Nephron progenitor cell (in vitro differentiated cells): ENCODE measurements at regions not wholly inside any gene's neighbourhood (a gene's known extent, or its start where the extent isn't known, plus 50 kb on each side); places are given as distances from the start of the nearest gene placed in this dataset.

Source experiments
- DNase-seq: peaks from one replicate; pipeline ENCODE4 v3.0.0; 2021
- H3K27ac Mint-ChIP-seq: 2 replicates; pipeline ENCODE4 v1.8.0; 2021; ENCODE audit warnings: mild to moderate bottlenecking, moderate library complexity, mixed read lengths
- H3K27me3 Mint-ChIP-seq: 2 replicates; pipeline ENCODE4 v1.8.0; 2021; ENCODE audit warnings: mild to moderate bottlenecking, low read depth, mixed read lengths; ENCODE audit not compliant: poor library complexity
- H3K36me3 Mint-ChIP-seq: 2 replicates; pipeline ENCODE4 v1.8.0; 2021; ENCODE audit warnings: low read depth, mixed read lengths
- H3K4me1 Mint-ChIP-seq: 2 replicates; pipeline ENCODE4 v1.8.0; 2021; ENCODE audit warnings: mixed read lengths
- H3K4me3 Mint-ChIP-seq: 2 replicates; pipeline ENCODE4 v1.8.0; 2021; ENCODE audit warnings: mild to moderate bottlenecking, moderate library complexity, mixed read lengths
- H3K9me3 Mint-ChIP-seq: 2 replicates; pipeline ENCODE4 v1.8.0; 2021; ENCODE audit warnings: mild to moderate bottlenecking, moderate library complexity, mixed read lengths
- TF ChIP-seq, protein P1 (sequence below): fragments of 200-600 bp; sonication (generic); IDR thresholded peaks from 2 replicates; pipeline ENCODE4 v1.5.0; 2021; ENCODE audit warnings: antibody characterized with exemption

DNA sequence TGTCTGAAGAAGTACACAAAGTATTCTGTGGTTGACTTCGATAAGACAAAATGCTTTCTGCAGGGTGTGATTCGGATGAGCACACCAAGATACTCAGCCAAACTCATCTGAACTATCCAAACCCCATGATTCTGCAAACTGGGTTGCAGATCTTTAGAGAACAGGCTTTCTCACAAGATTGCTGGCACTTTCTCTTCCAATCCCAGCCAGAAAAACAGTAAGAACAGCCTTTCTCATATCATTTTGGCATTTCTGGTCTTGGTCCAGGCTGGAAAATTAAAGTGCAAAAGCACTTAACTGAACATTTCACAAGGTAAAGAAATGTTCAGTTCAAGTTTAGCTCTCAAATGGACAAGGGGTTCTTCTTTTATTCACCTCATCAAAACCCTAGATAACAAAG is 269.1 kb downstream of the NR2F1-AS1 start:
- H3K36me3 Mint-ChIP-seq: peaks cover 23% of the 10 kb centered on the region
- TF ChIP-seq, protein P1, sequence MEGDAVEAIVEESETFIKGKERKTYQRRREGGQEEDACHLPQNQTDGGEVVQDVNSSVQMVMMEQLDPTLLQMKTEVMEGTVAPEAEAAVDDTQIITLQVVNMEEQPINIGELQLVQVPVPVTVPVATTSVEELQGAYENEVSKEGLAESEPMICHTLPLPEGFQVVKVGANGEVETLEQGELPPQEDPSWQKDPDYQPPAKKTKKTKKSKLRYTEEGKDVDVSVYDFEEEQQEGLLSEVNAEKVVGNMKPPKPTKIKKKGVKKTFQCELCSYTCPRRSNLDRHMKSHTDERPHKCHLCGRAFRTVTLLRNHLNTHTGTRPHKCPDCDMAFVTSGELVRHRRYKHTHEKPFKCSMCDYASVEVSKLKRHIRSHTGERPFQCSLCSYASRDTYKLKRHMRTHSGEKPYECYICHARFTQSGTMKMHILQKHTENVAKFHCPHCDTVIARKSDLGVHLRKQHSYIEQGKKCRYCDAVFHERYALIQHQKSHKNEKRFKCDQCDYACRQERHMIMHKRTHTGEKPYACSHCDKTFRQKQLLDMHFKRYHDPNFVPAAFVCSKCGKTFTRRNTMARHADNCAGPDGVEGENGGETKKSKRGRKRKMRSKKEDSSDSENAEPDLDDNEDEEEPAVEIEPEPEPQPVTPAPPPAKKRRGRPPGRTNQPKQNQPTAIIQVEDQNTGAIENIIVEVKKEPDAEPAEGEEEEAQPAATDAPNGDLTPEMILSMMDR: no peak
- DNase-seq: no peak
- H3K4me3 Mint-ChIP-seq: no peak overlapping the region
- H3K27ac Mint-ChIP-seq: no peak overlapping the region
- peaks cover 35% of the 10 kb centered on the region for H3K9me3 Mint-ChIP-seq
- H3K27me3 Mint-ChIP-seq: peaks cover 4% of the 10 kb centered on the region
- no peaks in the 10 kb centered on the region for H3K4me1 Mint-ChIP-seq

DNA sequence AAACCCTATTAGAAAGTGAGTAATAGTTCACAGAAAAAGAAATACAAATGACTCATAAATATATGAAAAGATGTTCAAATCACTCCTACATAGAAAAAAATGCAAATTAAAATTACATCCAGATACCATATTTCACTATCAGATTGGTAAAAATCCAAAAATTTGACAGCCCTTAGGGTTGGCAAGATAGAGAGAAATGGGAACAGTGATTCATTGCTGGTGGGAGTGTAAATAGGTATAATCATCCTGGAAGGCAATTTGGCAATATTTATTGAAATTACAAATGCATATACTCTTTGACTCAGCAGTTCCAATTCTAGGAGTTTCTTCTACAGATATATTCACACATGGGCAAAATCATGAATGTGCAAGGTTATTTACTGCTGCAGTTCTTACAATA is 273.5 kb downstream of the NR2F1-AS1 start:
- Mint-ChIP-seq H3K27ac (no peak overlapping the region), H3K4me3 (no peak overlapping the region), H3K36me3 (peaks cover under 1% of the 10 kb centered on the region), H3K9me3 (peaks cover 2% of the 10 kb centered on the region), H3K27me3 (no peaks in the 10 kb centered on the region), H3K4me1 (peaks cover 39% of the 10 kb centered on the region)
- TF ChIP-seq, protein P1: no peak
- no peak for DNase-seq

DNA sequence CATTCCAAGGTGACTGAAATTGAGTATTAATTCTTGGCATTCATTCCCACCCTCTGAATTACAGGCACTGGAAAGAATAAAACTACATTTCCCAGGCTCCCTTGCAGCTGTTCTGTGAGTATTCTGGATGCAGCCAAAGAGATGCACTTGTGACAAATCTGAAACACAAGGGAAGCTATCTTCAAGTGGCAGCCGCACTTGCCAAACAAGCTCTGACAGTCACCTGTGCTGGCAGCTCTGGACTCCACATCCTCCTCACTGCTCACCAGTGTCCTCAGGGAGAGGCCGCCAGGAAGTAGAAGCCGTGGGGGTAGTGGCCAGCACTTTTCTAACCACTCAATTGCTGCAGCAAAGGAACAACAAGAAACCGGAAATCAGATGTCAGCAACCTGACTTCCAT is 275.0 kb downstream of the NR2F1-AS1 start:
- H3K4me3 Mint-ChIP-seq: peak overlapping the region; percentile 41
- no peaks in the 10 kb centered on the region for H3K27me3 Mint-ChIP-seq
- peaks cover 55% of the 10 kb centered on the region for H3K4me1 Mint-ChIP-seq
- no peak overlapping the region for H3K27ac Mint-ChIP-seq
- peak; percentile 3 for DNase-seq
- no peaks in the 10 kb centered on the region for H3K9me3 Mint-ChIP-seq
- no peaks in the 10 kb centered on the region for H3K36me3 Mint-ChIP-seq
- TF ChIP-seq, protein P1: no peak

DNA sequence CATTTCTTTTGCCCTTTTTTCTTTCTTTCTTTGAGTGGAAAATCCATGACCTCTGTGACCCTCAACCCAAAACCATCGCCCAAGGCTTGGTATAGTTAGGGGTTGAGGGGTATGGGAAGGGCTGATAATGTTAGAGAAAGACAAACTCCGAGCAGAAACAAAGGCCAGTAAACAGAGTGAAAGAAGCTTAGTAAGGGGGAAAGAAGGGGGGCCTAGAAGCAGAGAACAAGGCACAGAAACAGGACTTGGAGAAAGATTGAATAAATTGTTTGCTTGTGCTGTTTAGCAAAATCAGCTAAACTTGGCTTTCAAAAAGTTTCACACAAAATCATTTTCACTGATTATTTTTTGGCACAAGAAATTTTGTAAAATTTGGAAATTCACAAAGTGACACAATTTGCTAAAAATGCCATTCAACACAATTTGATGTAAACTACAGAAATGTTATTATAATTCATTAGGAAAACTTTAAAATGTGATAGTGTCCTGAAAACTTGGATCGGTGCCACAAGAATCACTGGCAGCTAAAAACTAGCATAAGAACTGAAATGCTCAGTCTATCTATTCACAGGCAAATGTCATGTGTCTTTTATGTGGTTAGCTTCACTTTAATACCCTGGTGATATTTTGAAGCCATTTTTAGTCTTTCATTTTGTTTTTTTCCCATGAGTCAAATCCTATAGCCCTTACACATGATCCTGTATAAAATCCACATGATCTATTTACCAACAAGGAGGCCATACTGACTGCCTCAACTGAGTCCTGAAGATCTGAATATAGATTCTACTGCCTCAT is 276.4 kb downstream of the NR2F1-AS1 start:
- no peaks in the 10 kb centered on the region for H3K36me3 Mint-ChIP-seq
- TF ChIP-seq, protein P1: no peak
- no peaks in the 10 kb centered on the region for H3K9me3 Mint-ChIP-seq
- H3K27me3 Mint-ChIP-seq: no peaks in the 10 kb centered on the region
- DNase-seq: no peak
- H3K4me1 Mint-ChIP-seq: peaks cover 68% of the 10 kb centered on the region
- H3K27ac Mint-ChIP-seq: peak overlapping the region; percentile 63
- no peak overlapping the region for H3K4me3 Mint-ChIP-seq

DNA sequence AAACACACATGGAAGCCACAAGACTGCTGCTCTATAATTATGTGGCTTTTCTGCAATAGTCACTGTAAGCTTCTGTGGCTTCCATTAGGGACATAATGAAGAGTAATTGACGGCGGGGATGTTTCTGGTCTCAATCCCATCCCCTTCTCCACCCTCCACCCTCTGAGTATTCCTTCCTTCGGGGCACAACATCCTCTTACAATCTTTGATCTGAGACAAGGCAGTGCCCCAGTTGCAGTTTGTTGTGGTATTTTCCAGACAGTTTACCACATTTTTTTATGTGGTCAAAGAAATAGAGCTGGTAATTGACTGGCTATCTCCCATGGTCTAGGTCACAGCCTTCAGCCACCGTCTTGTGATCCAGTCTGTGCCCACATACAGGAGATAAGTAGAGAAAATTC is 277.7 kb downstream of the NR2F1-AS1 start:
- Mint-ChIP-seq H3K27me3 (peaks cover 6% of the 10 kb centered on the region), H3K27ac (no peak overlapping the region), H3K9me3 (peaks cover 6% of the 10 kb centered on the region), H3K36me3 (no peaks in the 10 kb centered on the region), H3K4me3 (no peak overlapping the region), H3K4me1 (peaks cover 81% of the 10 kb centered on the region)
- TF ChIP-seq, protein P1: no peak
- no peak for DNase-seq

DNA sequence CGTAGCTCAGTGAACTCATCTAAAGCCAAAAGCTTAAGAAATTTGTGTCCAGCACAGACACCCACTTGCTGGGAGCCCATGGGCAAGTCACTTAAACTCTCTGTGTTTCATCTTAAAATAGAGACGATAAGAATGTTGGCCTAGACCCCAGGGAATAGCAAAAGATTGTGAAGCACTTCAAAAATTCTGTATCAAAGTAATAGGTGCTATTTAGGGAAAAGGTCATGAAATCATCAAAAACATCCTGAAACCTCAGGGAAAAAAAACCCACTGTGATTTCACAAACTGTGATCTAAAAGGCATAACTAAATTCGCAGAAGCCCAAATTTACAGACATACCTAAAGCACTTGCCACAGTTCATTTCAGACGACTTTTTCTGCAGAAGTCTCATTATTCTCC is 278.3 kb downstream of the NR2F1-AS1 start:
- Mint-ChIP-seq H3K27ac (no peak overlapping the region), H3K4me1 (peaks cover 81% of the 10 kb centered on the region), H3K9me3 (peaks cover 10% of the 10 kb centered on the region), H3K27me3 (peaks cover 6% of the 10 kb centered on the region), H3K36me3 (no peaks in the 10 kb centered on the region), H3K4me3 (no peak overlapping the region)
- DNase-seq: no peak
- TF ChIP-seq, protein P1: no peak
